ENCODE measurements at regions not wholly inside any gene's neighbourhood (a gene's known extent, or its start where the extent isn't known, plus 50 kb on each side); places are given as distances from the start of the nearest gene placed in this dataset.

DNA sequence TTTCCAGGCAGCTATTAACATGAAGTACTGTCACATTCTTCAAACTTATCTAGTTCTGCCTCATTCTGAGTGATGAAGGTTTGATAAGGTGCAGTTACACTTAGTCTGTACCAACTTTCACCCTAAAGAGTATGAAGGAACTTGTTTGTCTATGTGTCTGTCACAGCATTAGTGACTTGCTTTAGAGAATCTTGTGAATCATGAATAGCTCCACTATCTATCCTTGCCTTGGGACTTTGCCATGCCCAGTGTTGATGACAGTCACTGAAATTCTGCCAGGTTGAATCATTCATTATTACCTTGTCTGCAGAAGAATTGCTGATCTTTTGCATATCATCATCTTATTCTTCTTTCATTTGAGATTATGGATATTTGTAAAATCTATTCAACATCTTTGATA, 50.9 kb upstream of the A1CF start:
- TF ChIP-seq, protein P1, sequence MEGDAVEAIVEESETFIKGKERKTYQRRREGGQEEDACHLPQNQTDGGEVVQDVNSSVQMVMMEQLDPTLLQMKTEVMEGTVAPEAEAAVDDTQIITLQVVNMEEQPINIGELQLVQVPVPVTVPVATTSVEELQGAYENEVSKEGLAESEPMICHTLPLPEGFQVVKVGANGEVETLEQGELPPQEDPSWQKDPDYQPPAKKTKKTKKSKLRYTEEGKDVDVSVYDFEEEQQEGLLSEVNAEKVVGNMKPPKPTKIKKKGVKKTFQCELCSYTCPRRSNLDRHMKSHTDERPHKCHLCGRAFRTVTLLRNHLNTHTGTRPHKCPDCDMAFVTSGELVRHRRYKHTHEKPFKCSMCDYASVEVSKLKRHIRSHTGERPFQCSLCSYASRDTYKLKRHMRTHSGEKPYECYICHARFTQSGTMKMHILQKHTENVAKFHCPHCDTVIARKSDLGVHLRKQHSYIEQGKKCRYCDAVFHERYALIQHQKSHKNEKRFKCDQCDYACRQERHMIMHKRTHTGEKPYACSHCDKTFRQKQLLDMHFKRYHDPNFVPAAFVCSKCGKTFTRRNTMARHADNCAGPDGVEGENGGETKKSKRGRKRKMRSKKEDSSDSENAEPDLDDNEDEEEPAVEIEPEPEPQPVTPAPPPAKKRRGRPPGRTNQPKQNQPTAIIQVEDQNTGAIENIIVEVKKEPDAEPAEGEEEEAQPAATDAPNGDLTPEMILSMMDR (IDR thresholded peaks at IDR 0.05; ENCODE audit: control insufficient read depth, extremely low read depth, insufficient read depth) = no peak
- DNase-seq (ENCODE audit: low read depth) = no peak

GRCh38 chr10:50937230-50937907, 51.9 kb upstream of the A1CF start:
- H3K4me3 ChIP-seq (ENCODE audit: low read depth, low read length) = no peak overlapping the region
- TF ChIP-seq, protein P1 (IDR thresholded peaks at IDR 0.05; ENCODE audit: control insufficient read depth, extremely low read depth, insufficient read depth) = peak; percentile 66

More for the DNA sequence above, 50.9 kb upstream of the A1CF start:
- no peak overlapping the region for H3K4me3 ChIP-seq (ENCODE audit: low read depth, low read length)

DNA sequence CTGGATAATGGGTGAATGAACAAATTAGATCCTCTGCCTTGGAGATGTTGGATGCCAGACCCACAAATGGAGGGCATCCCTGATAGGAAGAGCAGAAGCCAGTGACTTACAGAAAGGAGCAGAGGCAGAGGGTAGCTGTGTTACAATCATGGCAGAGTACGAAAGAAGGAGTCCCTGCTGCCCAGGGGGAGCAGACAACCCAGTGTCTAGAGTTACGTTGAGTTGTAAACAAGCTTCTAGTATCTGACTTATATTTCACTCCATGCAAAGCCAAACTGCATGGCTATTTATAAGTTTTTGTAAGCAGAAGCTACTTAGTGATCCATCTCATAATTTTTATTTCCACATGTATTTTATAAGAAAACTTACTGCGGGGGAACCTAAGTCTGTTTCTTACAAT, 56.2 kb upstream of the A1CF start:
- TF ChIP-seq, protein P1 (IDR thresholded peaks at IDR 0.05; ENCODE audit: control insufficient read depth, extremely low read depth, insufficient read depth) = no peak
- no peak overlapping the region for H3K4me3 ChIP-seq (ENCODE audit: low read depth, low read length)
- no peak for DNase-seq (ENCODE audit: low read depth)

More at GRCh38 chr10:50937230-50937907, 51.9 kb upstream of the A1CF start:
- DNase-seq (ENCODE audit: low read depth) = peak; percentile 7

DNA sequence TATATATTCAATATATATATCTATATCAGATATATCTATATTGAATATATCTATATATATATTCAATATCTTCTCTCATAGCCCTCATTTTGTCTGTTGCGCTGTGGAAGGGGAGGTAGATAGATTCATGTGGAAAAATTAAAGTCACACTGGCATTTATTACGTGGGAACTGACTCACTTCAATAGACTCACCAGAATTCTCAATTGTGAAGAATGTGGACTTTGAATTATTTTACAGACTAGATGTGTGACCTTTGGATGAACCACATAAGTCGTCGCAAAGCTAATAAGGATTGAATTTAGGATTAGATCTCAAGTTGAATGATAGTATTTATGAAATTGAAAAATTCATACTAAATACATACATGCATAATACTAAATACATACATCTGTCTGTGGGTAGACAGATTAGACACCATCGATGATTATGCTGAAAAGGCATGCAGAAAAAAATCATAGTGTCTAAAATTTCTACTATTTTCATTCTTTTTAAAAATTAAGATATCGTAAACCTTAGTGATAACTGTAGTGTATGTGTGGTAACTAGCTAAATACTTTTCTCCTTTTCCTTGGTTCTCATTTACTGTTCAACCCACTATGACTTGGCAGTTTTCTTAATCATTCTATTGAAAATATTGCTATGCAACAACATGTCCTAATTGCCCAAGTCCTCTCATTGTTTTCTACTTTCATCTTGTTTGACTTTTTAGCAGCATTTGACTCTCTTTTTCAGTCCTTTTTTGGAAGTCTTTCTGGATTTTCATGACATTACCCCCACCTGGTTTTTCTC, 61.8 kb upstream of the A1CF start:
- no peak overlapping the region for H3K4me3 ChIP-seq (ENCODE audit: low read depth, low read length)
- TF ChIP-seq, protein P1 (IDR thresholded peaks at IDR 0.05; ENCODE audit: control insufficient read depth, extremely low read depth, insufficient read depth) = no peak
- no peak for DNase-seq (ENCODE audit: low read depth)

DNA sequence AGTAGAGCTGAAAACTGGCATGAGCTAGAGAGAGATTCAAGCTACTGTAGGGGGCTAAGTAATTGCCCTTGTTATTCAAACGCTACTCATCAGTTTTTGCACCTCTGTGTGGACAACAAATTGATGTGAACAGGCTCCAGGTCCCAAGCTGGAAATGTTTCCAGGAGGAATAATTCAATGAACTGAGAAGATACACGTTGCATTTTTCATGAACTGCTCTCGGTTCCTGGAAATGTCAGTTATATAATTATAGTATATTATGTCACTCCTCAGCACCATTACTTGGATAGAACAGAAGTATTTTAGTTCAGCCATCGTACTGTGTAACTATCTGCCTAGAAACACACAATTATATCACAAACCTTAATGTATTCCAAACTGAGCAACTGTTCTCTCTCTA, 65.9 kb upstream of the A1CF start:
- no peak overlapping the region for H3K4me3 ChIP-seq (ENCODE audit: low read depth, low read length)
- TF ChIP-seq, protein P1 (IDR thresholded peaks at IDR 0.05; ENCODE audit: control insufficient read depth, extremely low read depth, insufficient read depth) = no peak
- no peak for DNase-seq (ENCODE audit: low read depth)

DNA sequence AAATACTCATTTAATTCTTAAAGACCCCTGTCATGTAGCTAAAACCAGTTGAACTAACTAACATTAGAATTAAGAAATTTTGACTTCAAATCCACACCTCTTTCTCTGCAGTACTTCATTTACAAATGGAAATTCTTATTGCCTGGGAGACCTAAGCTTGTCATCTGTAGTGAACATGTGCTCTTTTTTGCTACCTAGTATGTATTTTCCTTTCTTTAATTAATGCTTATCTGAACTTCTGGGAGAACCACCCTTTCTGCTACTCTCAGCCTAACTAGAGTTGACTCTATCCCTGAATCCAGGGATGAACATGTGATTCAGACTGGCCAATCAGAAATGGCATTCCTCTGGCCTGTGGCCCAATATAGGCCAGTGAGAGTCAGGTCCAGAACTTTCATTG, 75.9 kb upstream of the A1CF start:
- TF ChIP-seq, protein P1 (IDR thresholded peaks at IDR 0.05; ENCODE audit: control insufficient read depth, extremely low read depth, insufficient read depth) = no peak
- DNase-seq (ENCODE audit: low read depth) = no peak

More for the DNA sequence above, 75.9 kb upstream of the A1CF start:
- H3K4me3 ChIP-seq (ENCODE audit: low read depth, low read length) = no peak overlapping the region

Data from LNCaP clone FGC (cell line).